ENCODE measurements at regions not wholly inside any gene's neighbourhood (a gene's known extent, or its start where the extent isn't known, plus 50 kb on each side); places are given as distances from the start of the nearest gene placed in this dataset.

DNA sequence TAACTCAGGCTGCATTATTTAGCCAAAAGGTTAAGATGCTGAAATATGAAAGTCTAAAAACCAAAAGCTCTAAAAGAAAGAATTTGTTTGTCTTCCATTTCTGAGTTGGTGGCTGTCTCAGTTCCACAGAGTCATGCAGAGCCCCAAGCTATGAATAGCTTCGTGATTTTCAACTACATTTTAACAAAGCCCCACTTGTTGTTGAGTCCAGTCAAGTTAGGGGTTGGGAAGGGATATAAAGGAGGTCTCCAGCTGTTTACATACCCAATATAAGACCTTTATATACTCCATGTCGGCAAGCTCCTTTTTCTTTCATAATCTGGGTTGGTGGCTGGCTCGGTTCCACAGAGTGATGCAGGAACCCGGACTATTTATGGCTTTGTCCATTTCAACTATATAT, 924.6 kb upstream of the PRKX start:
- no peak for ATAC-seq
- DNase-seq (ENCODE audit: low spot score), result no peak
- no peaks in the 10 kb centered on the region for H3K9me2 ChIP-seq (ENCODE audit: insufficient read depth)
- TF ChIP-seq EZH2phosphoT487 (IDR thresholded peaks at IDR 0.05; ENCODE audit: unreplicated experiment), result no peak
- TF ChIP-seq, protein P1, sequence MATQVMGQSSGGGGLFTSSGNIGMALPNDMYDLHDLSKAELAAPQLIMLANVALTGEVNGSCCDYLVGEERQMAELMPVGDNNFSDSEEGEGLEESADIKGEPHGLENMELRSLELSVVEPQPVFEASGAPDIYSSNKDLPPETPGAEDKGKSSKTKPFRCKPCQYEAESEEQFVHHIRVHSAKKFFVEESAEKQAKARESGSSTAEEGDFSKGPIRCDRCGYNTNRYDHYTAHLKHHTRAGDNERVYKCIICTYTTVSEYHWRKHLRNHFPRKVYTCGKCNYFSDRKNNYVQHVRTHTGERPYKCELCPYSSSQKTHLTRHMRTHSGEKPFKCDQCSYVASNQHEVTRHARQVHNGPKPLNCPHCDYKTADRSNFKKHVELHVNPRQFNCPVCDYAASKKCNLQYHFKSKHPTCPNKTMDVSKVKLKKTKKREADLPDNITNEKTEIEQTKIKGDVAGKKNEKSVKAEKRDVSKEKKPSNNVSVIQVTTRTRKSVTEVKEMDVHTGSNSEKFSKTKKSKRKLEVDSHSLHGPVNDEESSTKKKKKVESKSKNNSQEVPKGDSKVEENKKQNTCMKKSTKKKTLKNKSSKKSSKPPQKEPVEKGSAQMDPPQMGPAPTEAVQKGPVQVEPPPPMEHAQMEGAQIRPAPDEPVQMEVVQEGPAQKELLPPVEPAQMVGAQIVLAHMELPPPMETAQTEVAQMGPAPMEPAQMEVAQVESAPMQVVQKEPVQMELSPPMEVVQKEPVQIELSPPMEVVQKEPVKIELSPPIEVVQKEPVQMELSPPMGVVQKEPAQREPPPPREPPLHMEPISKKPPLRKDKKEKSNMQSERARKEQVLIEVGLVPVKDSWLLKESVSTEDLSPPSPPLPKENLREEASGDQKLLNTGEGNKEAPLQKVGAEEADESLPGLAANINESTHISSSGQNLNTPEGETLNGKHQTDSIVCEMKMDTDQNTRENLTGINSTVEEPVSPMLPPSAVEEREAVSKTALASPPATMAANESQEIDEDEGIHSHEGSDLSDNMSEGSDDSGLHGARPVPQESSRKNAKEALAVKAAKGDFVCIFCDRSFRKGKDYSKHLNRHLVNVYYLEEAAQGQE (IDR thresholded peaks at IDR 0.05; ENCODE audit: unreplicated experiment), result no peak
- Mint-ChIP-seq H3K27ac (no peak overlapping the region), H3K4me3 (no peak overlapping the region), H3K36me3 (ENCODE audit: low read depth) (no peaks in the 10 kb centered on the region), H3K4me1 (peaks cover 3% of the 10 kb centered on the region; the same call in 1 of the 3 replicates), H3K9me3 (peaks cover 2% of the 10 kb centered on the region; the same call in 2 of the 3 replicates), H3K27me3 (ENCODE audit: insufficient read depth, low read depth, poor library complexity) (no peaks in the 10 kb centered on the region)
- H3K4me1 ChIP-seq (ENCODE audit: insufficient read depth), result no peaks in the 10 kb centered on the region
- H3K27me3 ChIP-seq (ENCODE audit: insufficient read depth), result no peaks in the 10 kb centered on the region
- no peaks in the 10 kb centered on the region for H3K79me2 ChIP-seq (replicated peaks; ENCODE audit: insufficient read depth)
- H3K27ac ChIP-seq (ENCODE audit: low read depth), result no peak overlapping the region
- H3K4me3 ChIP-seq, result no peak overlapping the region
- no peaks in the 10 kb centered on the region for H4K20me1 ChIP-seq (replicated peaks; ENCODE audit: insufficient read depth)
- no peaks in the 10 kb centered on the region for H3K36me3 ChIP-seq (ENCODE audit: insufficient read depth)
- no peaks in the 10 kb centered on the region for H3F3A ChIP-seq (replicated peaks; ENCODE audit: low read depth)
- no peak overlapping the region for H3K4me2 ChIP-seq
- H2AFZ ChIP-seq, result no peak overlapping the region

DNA sequence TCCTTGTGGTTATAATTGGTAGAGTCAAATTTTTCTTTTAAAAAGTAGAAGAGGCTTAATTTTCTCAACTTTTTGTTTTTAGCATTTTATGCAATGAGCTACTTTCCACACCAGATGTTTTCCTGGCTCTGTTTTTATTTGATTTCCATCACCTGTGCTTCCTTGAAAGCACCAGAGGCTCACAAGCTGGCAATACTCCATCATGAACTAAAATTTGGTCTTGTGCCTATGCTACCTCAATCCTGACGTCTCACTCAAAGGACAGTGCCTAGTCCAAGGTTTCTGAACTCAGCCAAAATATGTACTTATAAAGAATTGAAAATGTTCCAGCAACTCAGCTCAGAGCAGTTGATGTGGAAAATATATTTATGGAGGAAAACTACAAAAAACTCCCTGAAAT, 914.0 kb upstream of the PRKX start:
- H3K27ac Mint-ChIP-seq, result no peak overlapping the region
- TF ChIP-seq NANOG (IDR thresholded peaks at IDR 0.05; ENCODE audit: borderline replicate concordance) (no peak), JUNB (IDR thresholded peaks at IDR 0.05; ENCODE audit: unreplicated experiment) (no peak), STAT1 (IDR thresholded peaks at IDR 0.05; ENCODE audit: unreplicated experiment) (no peak), CREB1 (CRISPR knock-in tag; IDR thresholded peaks at IDR 0.05; ENCODE audit: low read depth) (no peak), ZNF114 (CRISPR knock-in tag; IDR thresholded peaks at IDR 0.05) (no peak)
- TF ChIP-seq, protein P2, sequence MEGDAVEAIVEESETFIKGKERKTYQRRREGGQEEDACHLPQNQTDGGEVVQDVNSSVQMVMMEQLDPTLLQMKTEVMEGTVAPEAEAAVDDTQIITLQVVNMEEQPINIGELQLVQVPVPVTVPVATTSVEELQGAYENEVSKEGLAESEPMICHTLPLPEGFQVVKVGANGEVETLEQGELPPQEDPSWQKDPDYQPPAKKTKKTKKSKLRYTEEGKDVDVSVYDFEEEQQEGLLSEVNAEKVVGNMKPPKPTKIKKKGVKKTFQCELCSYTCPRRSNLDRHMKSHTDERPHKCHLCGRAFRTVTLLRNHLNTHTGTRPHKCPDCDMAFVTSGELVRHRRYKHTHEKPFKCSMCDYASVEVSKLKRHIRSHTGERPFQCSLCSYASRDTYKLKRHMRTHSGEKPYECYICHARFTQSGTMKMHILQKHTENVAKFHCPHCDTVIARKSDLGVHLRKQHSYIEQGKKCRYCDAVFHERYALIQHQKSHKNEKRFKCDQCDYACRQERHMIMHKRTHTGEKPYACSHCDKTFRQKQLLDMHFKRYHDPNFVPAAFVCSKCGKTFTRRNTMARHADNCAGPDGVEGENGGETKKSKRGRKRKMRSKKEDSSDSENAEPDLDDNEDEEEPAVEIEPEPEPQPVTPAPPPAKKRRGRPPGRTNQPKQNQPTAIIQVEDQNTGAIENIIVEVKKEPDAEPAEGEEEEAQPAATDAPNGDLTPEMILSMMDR (conservative IDR thresholded peaks at IDR 0.05; ENCODE audit: low read depth in 2 of 2), result no peak
- TF ChIP-seq, protein P3, sequence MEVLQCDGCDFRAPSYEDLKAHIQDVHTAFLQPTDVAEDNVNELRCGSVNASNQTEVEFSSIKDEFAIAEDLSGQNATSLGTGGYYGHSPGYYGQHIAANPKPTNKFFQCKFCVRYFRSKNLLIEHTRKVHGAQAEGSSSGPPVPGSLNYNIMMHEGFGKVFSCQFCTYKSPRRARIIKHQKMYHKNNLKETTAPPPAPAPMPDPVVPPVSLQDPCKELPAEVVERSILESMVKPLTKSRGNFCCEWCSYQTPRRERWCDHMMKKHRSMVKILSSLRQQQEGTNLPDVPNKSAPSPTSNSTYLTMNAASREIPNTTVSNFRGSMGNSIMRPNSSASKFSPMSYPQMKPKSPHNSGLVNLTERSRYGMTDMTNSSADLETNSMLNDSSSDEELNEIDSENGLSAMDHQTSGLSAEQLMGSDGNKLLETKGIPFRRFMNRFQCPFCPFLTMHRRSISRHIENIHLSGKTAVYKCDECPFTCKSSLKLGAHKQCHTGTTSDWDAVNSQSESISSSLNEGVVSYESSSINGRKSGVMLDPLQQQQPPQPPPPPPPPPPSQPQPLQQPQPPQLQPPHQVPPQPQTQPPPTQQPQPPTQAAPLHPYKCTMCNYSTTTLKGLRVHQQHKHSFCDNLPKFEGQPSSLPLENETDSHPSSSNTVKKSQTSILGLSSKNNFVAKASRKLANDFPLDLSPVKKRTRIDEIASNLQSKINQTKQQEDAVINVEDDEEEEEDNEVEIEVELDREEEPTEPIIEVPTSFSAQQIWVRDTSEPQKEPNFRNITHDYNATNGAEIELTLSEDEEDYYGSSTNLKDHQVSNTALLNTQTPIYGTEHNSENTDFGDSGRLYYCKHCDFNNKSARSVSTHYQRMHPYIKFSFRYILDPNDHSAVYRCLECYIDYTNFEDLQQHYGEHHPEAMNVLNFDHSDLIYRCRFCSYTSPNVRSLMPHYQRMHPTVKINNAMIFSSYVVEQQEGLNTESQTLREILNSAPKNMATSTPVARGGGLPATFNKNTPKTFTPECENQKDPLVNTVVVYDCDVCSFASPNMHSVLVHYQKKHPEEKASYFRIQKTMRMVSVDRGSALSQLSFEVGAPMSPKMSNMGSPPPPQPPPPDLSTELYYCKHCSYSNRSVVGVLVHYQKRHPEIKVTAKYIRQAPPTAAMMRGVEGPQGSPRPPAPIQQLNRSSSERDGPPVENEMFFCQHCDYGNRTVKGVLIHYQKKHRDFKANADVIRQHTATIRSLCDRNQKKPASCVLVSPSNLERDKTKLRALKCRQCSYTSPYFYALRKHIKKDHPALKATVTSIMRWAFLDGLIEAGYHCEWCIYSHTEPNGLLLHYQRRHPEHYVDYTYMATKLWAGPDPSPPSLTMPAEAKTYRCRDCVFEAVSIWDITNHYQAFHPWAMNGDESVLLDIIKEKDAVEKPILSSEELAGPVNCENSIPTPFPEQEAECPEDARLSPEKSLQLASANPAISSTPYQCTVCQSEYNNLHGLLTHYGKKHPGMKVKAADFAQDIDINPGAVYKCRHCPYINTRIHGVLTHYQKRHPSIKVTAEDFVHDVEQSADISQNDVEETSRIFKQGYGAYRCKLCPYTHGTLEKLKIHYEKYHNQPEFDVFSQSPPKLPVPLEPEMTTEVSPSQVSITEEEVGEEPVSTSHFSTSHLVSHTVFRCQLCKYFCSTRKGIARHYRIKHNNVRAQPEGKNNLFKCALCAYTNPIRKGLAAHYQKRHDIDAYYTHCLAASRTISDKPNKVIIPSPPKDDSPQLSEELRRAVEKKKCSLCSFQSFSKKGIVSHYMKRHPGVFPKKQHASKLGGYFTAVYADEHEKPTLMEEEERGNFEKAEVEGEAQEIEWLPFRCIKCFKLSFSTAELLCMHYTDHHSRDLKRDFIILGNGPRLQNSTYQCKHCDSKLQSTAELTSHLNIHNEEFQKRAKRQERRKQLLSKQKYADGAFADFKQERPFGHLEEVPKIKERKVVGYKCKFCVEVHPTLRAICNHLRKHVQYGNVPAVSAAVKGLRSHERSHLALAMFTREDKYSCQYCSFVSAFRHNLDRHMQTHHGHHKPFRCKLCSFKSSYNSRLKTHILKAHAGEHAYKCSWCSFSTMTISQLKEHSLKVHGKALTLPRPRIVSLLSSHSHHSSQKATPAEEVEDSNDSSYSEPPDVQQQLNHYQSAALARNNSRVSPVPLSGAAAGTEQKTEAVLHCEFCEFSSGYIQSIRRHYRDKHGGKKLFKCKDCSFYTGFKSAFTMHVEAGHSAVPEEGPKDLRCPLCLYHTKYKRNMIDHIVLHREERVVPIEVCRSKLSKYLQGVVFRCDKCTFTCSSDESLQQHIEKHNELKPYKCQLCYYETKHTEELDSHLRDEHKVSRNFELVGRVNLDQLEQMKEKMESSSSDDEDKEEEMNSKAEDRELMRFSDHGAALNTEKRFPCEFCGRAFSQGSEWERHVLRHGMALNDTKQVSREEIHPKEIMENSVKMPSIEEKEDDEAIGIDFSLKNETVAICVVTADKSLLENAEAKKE (CRISPR knock-in tag; IDR thresholded peaks at IDR 0.05), result no peak

More for the DNA sequence above, 914.0 kb upstream of the PRKX start:
- ATAC-seq (no peak), DNase-seq (ENCODE audit: low spot score) (no peak)
- Mint-ChIP-seq H3K4me1 (peaks cover 4% of the 10 kb centered on the region), H3K36me3 (ENCODE audit: low read depth) (no peaks in the 10 kb centered on the region), H3K4me3 (no peak overlapping the region), H3K27me3 (ENCODE audit: insufficient read depth, low read depth, poor library complexity) (peaks cover 2% of the 10 kb centered on the region), H3K9me3 (no peaks in the 10 kb centered on the region; the same call in 2 of the 3 replicates)
- H3K36me3 ChIP-seq (ENCODE audit: insufficient read depth), result no peaks in the 10 kb centered on the region
- H3K9me2 ChIP-seq (ENCODE audit: insufficient read depth), result no peaks in the 10 kb centered on the region
- H3K79me2 ChIP-seq (replicated peaks; ENCODE audit: insufficient read depth), result no peaks in the 10 kb centered on the region
- H2AFZ ChIP-seq, result no peak overlapping the region
- no peaks in the 10 kb centered on the region for H4K20me1 ChIP-seq (replicated peaks; ENCODE audit: insufficient read depth)
- H3K4me2 ChIP-seq, result no peak overlapping the region
- H3K27me3 ChIP-seq (ENCODE audit: insufficient read depth), result no peaks in the 10 kb centered on the region
- H3K4me1 ChIP-seq (ENCODE audit: insufficient read depth), result no peaks in the 10 kb centered on the region
- H3K4me3 ChIP-seq, result no peak overlapping the region
- H3F3A ChIP-seq (replicated peaks; ENCODE audit: low read depth), result no peaks in the 10 kb centered on the region
- no peak overlapping the region for H3K27ac ChIP-seq (ENCODE audit: low read depth)
